ENCODE measurements at regions not wholly inside any gene's neighbourhood (a gene's known extent, or its start where the extent isn't known, plus 50 kb on each side); places are given as distances from the start of the nearest gene placed in this dataset.

- H3K4me3 ChIP-seq (ENCODE audit: low read depth, low read length) = no peak overlapping the region
- no peak for TF ChIP-seq CTCF (IDR thresholded peaks at IDR 0.05; ENCODE audit: insufficient read depth, low read length)
- no peak for DNase-seq (ENCODE audit: low read depth)
Observed at GRCh38 chr11:96940227-96940626, 550.4 kb downstream of the JRKL start.

GRCh38 chr11:96942855-96943254 lies 553.0 kb downstream of the JRKL start:
- no peak for TF ChIP-seq CTCF (IDR thresholded peaks at IDR 0.05; ENCODE audit: insufficient read depth, low read length)
- no peak for DNase-seq (ENCODE audit: low read depth)
- no peak overlapping the region for H3K4me3 ChIP-seq (ENCODE audit: low read depth, low read length)

GRCh38 chr11:96943970-96944369 lies 554.2 kb downstream of the JRKL start:
- TF ChIP-seq CTCF (IDR thresholded peaks at IDR 0.05; ENCODE audit: insufficient read depth, low read length) = no peak
- H3K4me3 ChIP-seq (ENCODE audit: low read depth, low read length) = no peak overlapping the region
- DNase-seq (ENCODE audit: low read depth) = no peak

- no peak overlapping the region for H3K4me3 ChIP-seq (ENCODE audit: low read depth, low read length)
- no peak for TF ChIP-seq CTCF (IDR thresholded peaks at IDR 0.05; ENCODE audit: insufficient read depth, low read length)
- no peak for DNase-seq (ENCODE audit: low read depth)
Observed at GRCh38 chr11:96948066-96948465, 558.3 kb downstream of the JRKL start.

GRCh38 chr11:96949464-96949863 lies 559.7 kb downstream of the JRKL start:
- H3K4me3 ChIP-seq (ENCODE audit: low read depth, low read length) = no peak overlapping the region
- TF ChIP-seq CTCF (IDR thresholded peaks at IDR 0.05; ENCODE audit: insufficient read depth, low read length) = no peak
- DNase-seq (ENCODE audit: low read depth) = no peak

- TF ChIP-seq CTCF (IDR thresholded peaks at IDR 0.05; ENCODE audit: insufficient read depth, low read length) = no peak
- no peak overlapping the region for H3K4me3 ChIP-seq (ENCODE audit: low read depth, low read length)
- no peak for DNase-seq (ENCODE audit: low read depth)
Observed at GRCh38 chr11:96954587-96955242, 564.9 kb downstream of the JRKL start.

GRCh38 chr11:96960476-96960875 lies 570.7 kb downstream of the JRKL start:
- no peak overlapping the region for H3K4me3 ChIP-seq (ENCODE audit: low read depth, low read length)
- no peak for DNase-seq (ENCODE audit: low read depth)
- TF ChIP-seq CTCF (IDR thresholded peaks at IDR 0.05; ENCODE audit: insufficient read depth, low read length) = no peak

Data from fibroblast of the aortic adventitia (primary cell).